Adrenal gland (tissue), 5 donors: ENCODE measurements at regions not wholly inside any gene's neighbourhood (a gene's known extent, or its start where the extent isn't known, plus 50 kb on each side); places are given as distances from the start of the nearest gene placed in this dataset.

Source experiments
- CTCF ChIP-seq, 6 experiments: fragments of 450-650 bp in 4 of 6; fragments of 200-600 bp in 2 of 6; sonication (generic) in 1 of 6; IDR thresholded peaks; 1 replicate in 5 of 6; 2 replicates in 1 of 6; pipeline versions ENCODE4 v1.5.1 to v1.8.0; 2016 to 2021; ENCODE audit warnings: antibody characterized with exemption in 6 of 6, mild to moderate bottlenecking in 2 of 6, moderate library complexity in 1 of 6
- POLR2A ChIP-seq, 2 donors: fragments of 450-650 bp; IDR thresholded peaks; one replicate each; pipeline ENCODE4 v1.6.1; 2017; ENCODE audit warnings: antibody characterized with exemption in 2 of 2, mild to moderate bottlenecking in 2 of 2, moderate library complexity in 1 of 2
- donor health status: DM: no; HTN: no; CAD: no.

GRCh38 chr6:121838842-121839241 lies 403.4 kb downstream of the GJA1 start:
- no peak for TF ChIP-seq CTCF (IDR thresholded peaks at IDR 0.05)
- TF ChIP-seq POLR2A (IDR thresholded peaks at IDR 0.05): no peak
